ENCODE measurements at regions not wholly inside any gene's neighbourhood (a gene's known extent, or its start where the extent isn't known, plus 50 kb on each side); places are given as distances from the start of the nearest gene placed in this dataset.

- no peaks in the 10 kb centered on the region for H3K9me3 ChIP-seq
- H3K27me3 ChIP-seq = no peaks in the 10 kb centered on the region
- H3K4me3 ChIP-seq = no peak overlapping the region
- TF ChIP-seq, protein P1, sequence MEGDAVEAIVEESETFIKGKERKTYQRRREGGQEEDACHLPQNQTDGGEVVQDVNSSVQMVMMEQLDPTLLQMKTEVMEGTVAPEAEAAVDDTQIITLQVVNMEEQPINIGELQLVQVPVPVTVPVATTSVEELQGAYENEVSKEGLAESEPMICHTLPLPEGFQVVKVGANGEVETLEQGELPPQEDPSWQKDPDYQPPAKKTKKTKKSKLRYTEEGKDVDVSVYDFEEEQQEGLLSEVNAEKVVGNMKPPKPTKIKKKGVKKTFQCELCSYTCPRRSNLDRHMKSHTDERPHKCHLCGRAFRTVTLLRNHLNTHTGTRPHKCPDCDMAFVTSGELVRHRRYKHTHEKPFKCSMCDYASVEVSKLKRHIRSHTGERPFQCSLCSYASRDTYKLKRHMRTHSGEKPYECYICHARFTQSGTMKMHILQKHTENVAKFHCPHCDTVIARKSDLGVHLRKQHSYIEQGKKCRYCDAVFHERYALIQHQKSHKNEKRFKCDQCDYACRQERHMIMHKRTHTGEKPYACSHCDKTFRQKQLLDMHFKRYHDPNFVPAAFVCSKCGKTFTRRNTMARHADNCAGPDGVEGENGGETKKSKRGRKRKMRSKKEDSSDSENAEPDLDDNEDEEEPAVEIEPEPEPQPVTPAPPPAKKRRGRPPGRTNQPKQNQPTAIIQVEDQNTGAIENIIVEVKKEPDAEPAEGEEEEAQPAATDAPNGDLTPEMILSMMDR (IDR thresholded peaks at IDR 0.05) = no peak
- TF ChIP-seq EP300 (IDR thresholded peaks at IDR 0.05) = no peak
- TF ChIP-seq POLR2A (IDR thresholded peaks at IDR 0.05) = no peak
- TF ChIP-seq POLR2AphosphoS5 (IDR thresholded peaks at IDR 0.05) = no peak
- no peaks in the 10 kb centered on the region for H3K36me3 ChIP-seq
- intact Hi-C loops (cut with DNase I; ENCODE audit: low total_unique reads) = no loop called here
- no peak for DNase-seq
- peaks cover 0 to 10% (median 0%) of the 10 kb centered on the region in 4 donors for H3K4me1 ChIP-seq
- 75 to 89% (median 78%) methylated on average over 5 of the region's 5 CpGs for WGBS, 5 donors
- H3K27ac ChIP-seq = peak overlapping the region in 4 of 5 donors; percentile 17 to 76 (median 30)
These were observed 481.2 kb upstream of the KLF4 start for GRCh38 chr9:107970726-107971125.

DNA sequence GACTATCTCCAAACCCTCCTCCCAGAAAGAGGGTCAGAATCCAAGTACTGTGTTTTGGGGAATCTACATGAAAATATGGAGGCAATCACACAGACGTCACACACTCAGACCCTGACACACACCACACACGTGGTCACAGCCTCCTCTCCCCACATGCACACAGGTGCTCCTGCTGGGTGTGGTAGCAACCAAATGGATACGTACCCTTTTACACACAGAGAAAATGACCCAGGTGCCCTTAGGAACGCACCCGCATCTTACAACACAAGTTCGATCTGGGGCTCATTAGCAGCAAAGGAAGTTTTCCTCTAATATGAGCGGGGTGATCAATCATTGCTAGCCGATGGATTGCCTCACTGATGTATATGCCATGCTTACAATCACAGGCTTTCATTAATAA lies 480.2 kb upstream of the KLF4 start:
- no peak overlapping the region for H3K4me3 ChIP-seq
- DNase-seq = no peak
- intact Hi-C loops (cut with DNase I; ENCODE audit: low total_unique reads) = no loop called here
- TF ChIP-seq, protein P1 (IDR thresholded peaks at IDR 0.05) = no peak
- TF ChIP-seq EP300 (IDR thresholded peaks at IDR 0.05) (no peak), POLR2A (IDR thresholded peaks at IDR 0.05) (no peak), POLR2AphosphoS5 (IDR thresholded peaks at IDR 0.05) (no peak)
- peak overlapping the region in 1 of 5 donors; percentile 37 for H3K27ac ChIP-seq
- WGBS, 5 donors = 63 to 80% (median 65%) methylated on average over 8 of the region's 8 CpGs
- no peaks in the 10 kb centered on the region for H3K27me3 ChIP-seq
- peaks cover 0 to 10% (median 0%) of the 10 kb centered on the region in 4 donors for H3K4me1 ChIP-seq
- no peaks in the 10 kb centered on the region for H3K36me3 ChIP-seq
- no peaks in the 10 kb centered on the region for H3K9me3 ChIP-seq

- no peak for TF ChIP-seq POLR2AphosphoS5 (IDR thresholded peaks at IDR 0.05)
- TF ChIP-seq, protein P1 (IDR thresholded peaks at IDR 0.05) = no peak
- no peak for TF ChIP-seq POLR2A (IDR thresholded peaks at IDR 0.05)
- TF ChIP-seq EP300 (IDR thresholded peaks at IDR 0.05) = no peak
- H3K9me3 ChIP-seq = no peaks in the 10 kb centered on the region
- 47 to 75% (median 53%) methylated on average over 5 of the region's 5 CpGs for WGBS, 5 donors
- no peaks in the 10 kb centered on the region for H3K27me3 ChIP-seq
- H3K4me3 ChIP-seq = no peak overlapping the region
- DNase-seq = no peak
- no peaks in the 10 kb centered on the region for H3K36me3 ChIP-seq
- H3K4me1 ChIP-seq = peaks cover 0 to 10% (median 0%) of the 10 kb centered on the region in 4 donors
- intact Hi-C loops (cut with DNase I; ENCODE audit: low total_unique reads) = no loop called here
- peak overlapping the region in 1 of 5 donors; percentile 49 for H3K27ac ChIP-seq
These were observed 479.6 kb upstream of the KLF4 start for GRCh38 chr9:107969141-107969540.

GRCh38 chr9:107963246-107963645 lies 473.7 kb upstream of the KLF4 start:
- H3K27me3 ChIP-seq = no peaks in the 10 kb centered on the region
- WGBS, 5 donors = 44 to 89% (median 87%) methylated on average over 2 of the region's 2 CpGs
- H3K4me1 ChIP-seq = no peaks in the 10 kb centered on the region
- intact Hi-C loops (cut with DNase I; ENCODE audit: low total_unique reads) = no loop called here
- no peak overlapping the region for H3K27ac ChIP-seq
- no peaks in the 10 kb centered on the region for H3K9me3 ChIP-seq
- TF ChIP-seq POLR2A (IDR thresholded peaks at IDR 0.05) = no peak
- no peak for TF ChIP-seq POLR2AphosphoS5 (IDR thresholded peaks at IDR 0.05)
- TF ChIP-seq, protein P1 (IDR thresholded peaks at IDR 0.05) = no peak
- TF ChIP-seq EP300 (IDR thresholded peaks at IDR 0.05) = no peak
- H3K36me3 ChIP-seq = no peaks in the 10 kb centered on the region
- no peak for DNase-seq
- no peak overlapping the region for H3K4me3 ChIP-seq
